ENCODE measurements at regions not wholly inside any gene's neighbourhood (a gene's known extent, or its start where the extent isn't known, plus 50 kb on each side); places are given as distances from the start of the nearest gene placed in this dataset.
"Not testable (repeated sequence)": the region's sequence is repeated elsewhere in the genome, so short reads cannot be mapped to it uniquely, and the experiment has no call there.

GRCh38 chr11:29623144-29623722 lies 393.6 kb downstream of the KCNA4 start:
- no peak for DNase-seq (ENCODE audit: low spot score)

GRCh38 chr11:29616611-29617010 lies 400.2 kb downstream of the KCNA4 start:
- DNase-seq (ENCODE audit: low spot score), result no peak

GRCh38 chr11:29612423-29612822 lies 404.4 kb downstream of the KCNA4 start:
- no peak for DNase-seq (ENCODE audit: low spot score)

GRCh38 chr11:29606330-29607031 lies 410.3 kb downstream of the KCNA4 start:
- DNase-seq (ENCODE audit: low spot score), result no peak

GRCh38 chr11:29600151-29600575 lies 416.7 kb downstream of the KCNA4 start:
- not testable (repeated sequence) for DNase-seq (ENCODE audit: low spot score)

- DNase-seq (ENCODE audit: low spot score), result no peak
These were observed 432.5 kb downstream of the KCNA4 start for GRCh38 chr11:29584342-29584741.

DNA sequence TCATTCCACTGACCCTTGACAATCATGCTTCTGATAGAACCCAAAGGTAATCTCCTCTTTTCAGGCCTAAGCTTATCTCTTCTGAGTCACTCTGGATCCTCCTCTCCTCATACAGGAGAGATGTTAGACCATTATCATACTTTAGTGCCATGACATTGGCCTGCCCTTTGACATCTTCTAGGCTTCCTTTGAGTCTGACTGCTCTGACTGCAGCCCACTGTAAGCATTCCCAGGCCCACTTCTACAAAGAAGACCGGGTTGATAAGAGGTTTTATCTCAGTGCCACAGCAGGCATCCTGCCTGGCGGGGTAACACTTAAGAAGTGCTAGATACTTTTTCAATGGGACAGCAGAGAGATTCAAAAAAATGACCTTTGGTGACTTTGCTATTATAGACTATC lies 438.0 kb downstream of the KCNA4 start:
- no peak for DNase-seq (ENCODE audit: low spot score)

DNA sequence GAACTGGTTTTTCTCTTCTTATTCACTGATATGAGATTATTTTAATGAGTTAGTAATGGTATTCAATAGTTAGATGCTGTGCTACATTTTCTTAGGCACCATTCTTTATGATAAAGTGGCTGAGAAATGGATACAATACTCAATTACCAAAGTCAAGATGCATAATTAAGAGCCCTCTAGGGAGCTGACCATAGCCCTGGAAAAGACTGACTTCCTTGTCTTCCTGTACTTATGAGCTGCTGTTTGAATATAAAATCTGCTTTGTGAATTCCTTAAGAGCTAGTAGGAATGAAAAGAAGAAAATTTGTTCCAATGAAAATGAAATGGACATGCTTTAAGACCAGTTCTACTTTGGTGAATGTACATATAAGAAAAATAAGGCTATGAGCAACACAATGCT lies 452.3 kb downstream of the KCNA4 start:
- no peak for DNase-seq (ENCODE audit: low spot score)

GRCh38 chr11:29562183-29562582 lies 454.6 kb downstream of the KCNA4 start:
- no peak for DNase-seq (ENCODE audit: low spot score)

- DNase-seq (ENCODE audit: low spot score), result no peak
These were observed 462.8 kb downstream of the KCNA4 start for GRCh38 chr11:29553990-29554389.

DNA sequence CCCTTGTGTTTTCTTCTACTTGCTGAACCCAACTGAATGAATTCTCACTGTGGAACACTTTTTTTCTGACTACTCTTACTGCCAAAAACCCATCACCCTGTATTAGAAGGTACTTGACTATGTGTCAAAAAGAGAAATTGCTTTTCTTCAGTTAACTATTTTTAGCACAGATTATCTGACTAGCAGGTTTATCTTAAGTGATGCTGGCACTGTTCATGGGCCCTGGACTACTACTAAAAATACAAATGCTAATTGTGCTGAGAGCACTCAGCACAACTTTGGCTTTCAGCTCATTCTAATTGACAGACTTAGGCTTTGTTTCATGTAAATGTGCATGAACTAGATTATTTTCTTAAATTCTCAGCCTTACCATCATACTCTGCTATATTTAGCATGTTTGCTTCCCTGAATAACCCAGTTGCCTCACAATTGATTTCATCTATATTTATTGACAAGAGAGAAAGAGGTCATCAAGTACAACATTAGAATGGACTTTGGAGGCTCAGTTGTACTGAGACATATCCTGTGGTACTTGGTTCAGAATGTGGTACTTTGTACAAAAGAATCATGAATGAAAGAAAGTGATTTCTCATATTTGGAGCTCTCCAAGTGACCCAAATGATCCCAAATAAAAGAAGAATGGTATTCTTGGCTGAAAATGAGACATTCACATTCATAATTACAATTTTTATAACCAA lies 478.3 kb downstream of the KCNA4 start:
- no peak for DNase-seq (ENCODE audit: low spot score)

DNA sequence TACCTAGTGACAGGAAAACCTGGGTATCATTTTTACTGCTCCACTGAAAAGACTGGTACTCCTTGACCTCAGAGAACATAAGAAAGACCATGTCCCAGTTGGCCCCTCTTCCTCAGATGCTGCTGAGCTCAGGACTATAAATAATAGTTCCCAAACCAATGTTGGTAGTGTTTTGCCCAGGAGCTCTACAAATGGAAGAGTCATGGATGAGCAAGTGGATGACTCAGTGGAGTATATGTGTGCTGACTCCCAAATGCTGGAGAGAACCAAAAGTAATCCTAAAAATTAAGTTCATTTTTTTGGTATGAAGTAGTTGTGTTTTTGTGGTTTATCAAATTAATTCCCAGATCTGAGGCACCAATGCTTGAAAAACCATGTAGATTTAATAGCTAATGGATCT lies 482.0 kb downstream of the KCNA4 start:
- no peak for DNase-seq (ENCODE audit: low spot score)

GRCh38 chr11:29530961-29531360 lies 485.9 kb downstream of the KCNA4 start:
- DNase-seq (ENCODE audit: low spot score), result no peak

GRCh38 chr11:29527391-29527936 lies 489.4 kb downstream of the KCNA4 start:
- no peak for DNase-seq (ENCODE audit: low spot score)

DNA sequence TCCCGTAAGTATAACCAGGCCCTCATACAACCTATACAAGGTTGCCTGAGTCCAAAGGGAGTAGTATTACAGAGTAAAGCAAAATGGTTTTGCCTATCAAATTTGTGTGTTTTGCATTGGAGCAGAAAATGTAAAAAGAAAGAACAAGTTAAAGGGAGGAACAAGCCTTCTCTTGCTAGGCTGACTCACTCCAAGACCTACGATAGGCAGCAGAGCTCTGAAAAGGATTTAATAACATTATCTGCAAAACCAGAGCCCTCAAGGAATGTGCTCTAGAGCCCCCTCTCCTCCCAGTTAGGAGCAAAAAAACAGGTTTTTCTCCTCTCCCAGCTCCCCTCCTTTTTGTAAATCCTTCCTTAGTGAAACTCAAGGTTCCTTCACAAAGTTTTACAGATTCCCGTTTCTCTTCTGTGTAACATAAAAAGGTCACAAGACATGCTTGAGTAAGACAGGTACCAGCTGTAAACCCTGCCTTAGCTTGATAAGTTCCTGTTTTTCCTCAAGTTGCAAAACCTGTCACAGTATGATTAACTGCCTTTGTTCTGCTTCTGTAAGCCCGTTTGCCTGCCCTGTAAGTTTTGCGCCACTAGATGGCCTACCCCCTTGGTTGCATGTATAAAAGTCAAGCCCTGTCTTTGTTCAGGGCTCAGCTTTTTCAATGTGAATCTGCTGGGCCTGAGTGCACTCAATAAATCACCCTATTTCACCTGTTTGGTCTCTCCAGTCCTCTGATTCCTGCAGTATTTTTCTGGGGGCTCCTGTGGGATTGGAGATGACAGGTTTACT lies 498.2 kb downstream of the KCNA4 start:
- no peak for DNase-seq (ENCODE audit: low spot score)

- DNase-seq (ENCODE audit: low spot score), result no peak
These were observed 505.4 kb downstream of the KCNA4 start for GRCh38 chr11:29511394-29511793.

DNA sequence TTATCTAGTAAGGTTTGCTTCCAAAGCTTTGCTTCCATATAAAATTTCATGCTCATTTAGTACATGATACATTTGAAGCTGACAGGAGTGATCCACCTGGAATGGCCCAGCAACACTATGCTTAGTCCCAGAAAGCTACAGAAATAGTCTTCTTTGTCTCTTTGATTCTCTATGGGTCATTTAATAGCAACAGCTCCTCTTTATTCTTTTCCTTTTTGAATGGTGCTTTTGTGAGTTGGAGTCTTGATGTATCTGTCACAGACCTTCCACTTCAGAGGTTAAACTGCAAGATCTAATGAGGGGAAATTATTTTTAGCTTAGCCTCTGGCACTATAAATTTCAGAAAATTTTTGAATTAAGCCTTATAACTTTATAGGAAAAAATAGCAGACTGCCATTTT lies 509.5 kb downstream of the KCNA4 start:
- peak; percentile 9 for DNase-seq (ENCODE audit: low spot score)

DNA sequence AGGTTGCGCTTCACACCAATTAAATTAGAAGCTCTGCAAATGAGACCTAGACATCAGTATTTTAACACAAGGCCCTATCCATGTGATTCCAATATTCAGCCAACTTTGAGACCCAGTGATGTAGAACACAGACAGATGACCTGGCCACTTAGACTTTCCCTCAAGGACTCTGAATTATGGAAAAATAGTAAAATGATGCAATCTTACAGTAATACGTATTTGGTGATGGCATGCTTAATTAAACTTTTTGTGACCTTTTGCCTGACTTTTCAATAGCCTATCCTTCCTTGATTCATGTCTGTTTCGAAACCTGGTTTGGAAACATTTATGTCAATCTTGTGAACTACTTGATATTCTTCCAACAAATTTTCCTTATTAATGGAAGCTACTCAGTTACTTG lies 521.2 kb downstream of the KCNA4 start:
- DNase-seq (ENCODE audit: low spot score), result no peak

DNA sequence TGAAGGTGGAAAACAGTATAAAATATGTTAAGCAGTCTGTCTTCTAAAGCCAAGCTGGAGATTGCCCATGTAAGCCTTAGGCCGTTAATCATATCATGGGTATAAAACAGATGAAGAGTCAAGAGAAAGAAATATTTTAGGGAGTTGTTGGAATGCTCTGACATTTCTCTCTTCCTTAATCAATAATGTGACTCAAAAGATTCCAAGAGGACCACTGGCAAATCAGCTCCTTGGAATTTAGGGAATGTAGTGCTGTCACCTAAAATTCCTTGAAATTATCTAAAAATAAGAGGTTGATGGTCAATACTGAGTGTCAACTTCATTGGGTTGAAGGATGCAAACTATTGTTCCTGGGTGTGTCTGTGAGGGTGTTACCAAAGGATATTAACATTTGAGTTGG lies 525.9 kb downstream of the KCNA4 start:
- no peak for DNase-seq (ENCODE audit: low spot score)

DNA sequence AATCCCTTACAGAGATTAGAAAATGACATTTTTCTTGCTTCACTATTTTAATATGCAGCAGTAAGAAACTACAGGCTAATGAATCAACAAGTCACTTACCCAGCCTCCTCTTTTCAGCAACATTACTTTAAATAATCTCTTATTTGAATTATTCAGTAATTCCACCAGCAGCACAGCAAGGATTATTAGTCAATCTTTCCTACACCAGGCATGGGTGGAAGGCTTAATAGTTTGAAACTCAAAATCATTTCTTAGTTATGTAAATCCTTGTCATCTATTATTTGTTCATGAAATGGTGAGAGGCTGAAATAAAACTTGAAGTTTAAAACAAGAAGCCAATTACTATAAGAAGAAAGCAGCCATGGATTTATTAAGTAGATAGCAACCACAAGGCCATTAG lies 530.5 kb downstream of the KCNA4 start:
- DNase-seq (ENCODE audit: low spot score), result no peak

DNA sequence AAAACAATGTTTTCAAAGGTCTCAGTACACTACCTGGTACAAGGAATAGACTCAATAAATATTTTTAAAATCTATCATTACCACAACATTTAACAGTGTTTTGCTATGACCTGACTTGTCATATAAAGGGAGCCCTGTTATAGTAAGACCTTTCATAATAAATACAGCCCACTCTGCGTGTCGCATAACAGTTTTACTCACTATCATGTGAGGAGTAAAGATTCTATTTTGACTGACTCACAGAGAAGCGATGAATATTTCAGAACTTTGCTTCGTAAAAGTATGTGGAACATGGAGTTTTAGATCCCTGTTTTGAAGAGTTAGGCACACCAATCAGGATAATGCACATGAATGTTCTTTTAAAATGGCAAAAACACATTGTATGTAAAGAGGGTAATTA lies 531.2 kb downstream of the KCNA4 start:
- no peak for DNase-seq (ENCODE audit: low spot score)

- no peak for DNase-seq (ENCODE audit: low spot score)
These were observed 532.3 kb downstream of the KCNA4 start for GRCh38 chr11:29484548-29484947.
